Kidney epithelial cell (primary cell): ENCODE measurements at regions not wholly inside any gene's neighbourhood (a gene's known extent, or its start where the extent isn't known, plus 50 kb on each side); places are given as distances from the start of the nearest gene placed in this dataset.

Experiments used
- DNase-seq: peaks from one replicate; pipeline ENCODE4 v3.0.0-alpha.2; 2010; ENCODE audit warnings: low read depth
- H3K27me3 ChIP-seq: 2 replicates; pipeline ENCODE4 v1.6.0; 2011; ENCODE audit warnings: low read length; ENCODE audit not compliant: control insufficient read depth, insufficient read depth
- H3K36me3 ChIP-seq: 2 replicates; pipeline ENCODE4 v1.5.1; 2011; ENCODE audit warnings: low read length; ENCODE audit not compliant: control insufficient read depth, insufficient read depth
- H3K4me3 ChIP-seq: 2 replicates; pipeline ENCODE4 v1.5.1; 2011; ENCODE audit warnings: low read depth, mild to moderate bottlenecking, control low read depth, low read length
- TF ChIP-seq, protein P1 (sequence below): IDR thresholded peaks from 2 replicates; pipeline ENCODE4 v1.5.1; 2011; ENCODE audit warnings: mild to moderate bottlenecking, moderate library complexity, low read length, control low read depth, inconsistent platforms; ENCODE audit not compliant: insufficient read depth, poor library complexity, severe bottlenecking

DNA sequence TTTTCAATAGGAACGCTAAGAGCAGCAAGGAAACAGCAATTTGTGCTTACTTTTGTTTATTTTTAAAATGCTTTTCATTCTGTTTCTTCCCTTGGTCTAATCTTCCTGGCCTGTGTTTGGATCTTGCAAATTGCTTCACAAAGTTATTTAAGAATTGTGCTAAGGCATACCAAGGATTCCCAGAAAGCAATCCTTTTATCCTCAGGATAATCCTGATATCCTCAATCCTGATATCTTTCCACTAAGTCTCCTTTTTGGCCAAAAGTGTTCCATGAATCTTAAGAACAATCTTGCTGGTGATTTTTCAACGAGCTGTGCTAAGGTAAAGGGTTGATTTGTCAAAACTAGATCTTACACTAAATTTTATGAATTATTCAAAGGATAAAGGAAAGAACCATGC lies 1577.9 kb downstream of the PLA2G4A start:
- TF ChIP-seq, protein P1, sequence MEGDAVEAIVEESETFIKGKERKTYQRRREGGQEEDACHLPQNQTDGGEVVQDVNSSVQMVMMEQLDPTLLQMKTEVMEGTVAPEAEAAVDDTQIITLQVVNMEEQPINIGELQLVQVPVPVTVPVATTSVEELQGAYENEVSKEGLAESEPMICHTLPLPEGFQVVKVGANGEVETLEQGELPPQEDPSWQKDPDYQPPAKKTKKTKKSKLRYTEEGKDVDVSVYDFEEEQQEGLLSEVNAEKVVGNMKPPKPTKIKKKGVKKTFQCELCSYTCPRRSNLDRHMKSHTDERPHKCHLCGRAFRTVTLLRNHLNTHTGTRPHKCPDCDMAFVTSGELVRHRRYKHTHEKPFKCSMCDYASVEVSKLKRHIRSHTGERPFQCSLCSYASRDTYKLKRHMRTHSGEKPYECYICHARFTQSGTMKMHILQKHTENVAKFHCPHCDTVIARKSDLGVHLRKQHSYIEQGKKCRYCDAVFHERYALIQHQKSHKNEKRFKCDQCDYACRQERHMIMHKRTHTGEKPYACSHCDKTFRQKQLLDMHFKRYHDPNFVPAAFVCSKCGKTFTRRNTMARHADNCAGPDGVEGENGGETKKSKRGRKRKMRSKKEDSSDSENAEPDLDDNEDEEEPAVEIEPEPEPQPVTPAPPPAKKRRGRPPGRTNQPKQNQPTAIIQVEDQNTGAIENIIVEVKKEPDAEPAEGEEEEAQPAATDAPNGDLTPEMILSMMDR, result no peak
- Histone ChIP-seq H3K27me3 (no peaks in the 10 kb centered on the region), H3K36me3 (no peaks in the 10 kb centered on the region), H3K4me3 (no peak overlapping the region)
- no peak for DNase-seq

DNA sequence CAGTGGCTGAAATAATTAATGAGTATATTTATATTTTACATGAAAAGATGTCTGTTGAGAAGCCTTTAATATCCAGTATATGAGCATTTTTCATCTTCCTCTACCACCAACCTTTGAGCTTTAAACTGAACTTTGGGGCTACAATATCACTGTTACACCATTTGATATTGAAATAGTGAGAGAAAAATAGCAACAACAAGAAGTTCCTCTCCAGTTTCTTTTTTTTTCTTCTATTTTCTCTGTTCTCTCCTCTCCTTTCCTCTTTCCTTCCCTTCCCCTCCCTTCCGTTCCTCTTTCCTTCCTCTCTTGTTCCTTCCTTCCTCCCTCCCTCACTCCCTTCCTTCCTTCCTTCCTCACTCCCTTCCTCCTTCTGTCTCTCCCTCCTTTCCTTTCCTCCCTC lies 1591.4 kb downstream of the PLA2G4A start:
- no peak overlapping the region for H3K4me3 ChIP-seq
- H3K27me3 ChIP-seq, result no peaks in the 10 kb centered on the region
- DNase-seq, result no peak
- no peaks in the 10 kb centered on the region for H3K36me3 ChIP-seq
- TF ChIP-seq, protein P1, result no peak

DNA sequence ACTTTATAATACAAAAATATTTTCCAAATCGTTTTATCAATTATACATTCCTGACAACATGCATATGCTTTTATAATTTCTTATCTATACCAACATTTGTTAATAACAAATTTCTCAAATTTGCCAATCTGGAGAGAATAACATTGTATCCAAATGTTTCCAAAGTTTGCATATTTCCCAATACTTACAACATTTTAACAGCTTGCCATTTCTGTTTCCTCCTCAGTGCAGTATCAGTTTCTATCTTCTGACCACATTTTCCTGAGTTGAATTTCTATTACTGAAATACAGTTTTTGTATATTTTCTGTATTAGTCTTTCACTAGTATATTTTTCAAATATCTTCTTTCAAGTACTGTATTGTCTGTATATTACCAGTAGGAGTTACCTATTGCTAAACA lies 1594.3 kb downstream of the PLA2G4A start:
- no peaks in the 10 kb centered on the region for H3K27me3 ChIP-seq
- no peaks in the 10 kb centered on the region for H3K36me3 ChIP-seq
- H3K4me3 ChIP-seq, result no peak overlapping the region
- TF ChIP-seq, protein P1, result no peak
- no peak for DNase-seq

DNA sequence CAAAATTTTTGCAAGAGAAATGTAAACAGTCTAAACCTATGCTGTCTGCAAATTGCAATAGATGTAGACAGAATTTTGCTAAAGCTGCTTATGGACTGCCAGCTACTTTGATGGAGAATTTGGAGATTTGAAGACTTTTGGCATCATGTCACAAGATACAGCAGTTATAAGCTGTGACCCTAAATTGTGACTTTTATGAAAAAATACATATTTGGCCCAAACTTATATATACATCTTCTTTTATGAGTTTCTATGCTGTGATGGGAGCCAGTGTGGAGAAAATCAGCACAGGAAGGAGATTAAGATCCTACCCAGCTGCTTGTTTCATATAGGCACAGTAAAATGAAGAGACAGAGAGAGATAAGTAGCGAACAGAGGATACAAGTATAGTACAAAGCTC lies 1595.4 kb downstream of the PLA2G4A start:
- H3K36me3 ChIP-seq, result no peaks in the 10 kb centered on the region
- no peak overlapping the region for H3K4me3 ChIP-seq
- TF ChIP-seq, protein P1, result no peak

DNA sequence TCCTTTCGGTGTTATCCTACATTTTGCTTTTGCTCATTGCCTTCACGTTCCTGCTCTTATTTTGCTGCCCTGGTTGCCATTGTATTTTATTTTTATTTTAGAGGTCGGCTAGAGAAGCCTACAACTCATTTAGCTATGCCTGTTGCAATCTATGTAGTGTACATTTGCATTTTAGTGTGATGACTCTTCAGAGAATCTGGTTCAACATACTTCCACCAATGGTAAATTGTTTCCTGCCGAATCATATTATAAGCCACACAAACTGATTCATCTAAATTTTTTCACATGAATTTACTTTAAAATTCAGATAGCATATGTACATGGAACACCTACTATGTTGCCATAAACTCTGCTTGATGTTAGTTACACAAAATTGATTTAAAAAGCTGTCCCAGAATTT lies 1596.9 kb downstream of the PLA2G4A start:
- DNase-seq, result no peak
- Histone ChIP-seq H3K27me3 (no peaks in the 10 kb centered on the region), H3K4me3 (no peak overlapping the region), H3K36me3 (no peaks in the 10 kb centered on the region)
- TF ChIP-seq, protein P1, result no peak

More for the DNA sequence above, 1595.4 kb downstream of the PLA2G4A start:
- H3K27me3 ChIP-seq, result no peaks in the 10 kb centered on the region
- DNase-seq, result no peak

DNA sequence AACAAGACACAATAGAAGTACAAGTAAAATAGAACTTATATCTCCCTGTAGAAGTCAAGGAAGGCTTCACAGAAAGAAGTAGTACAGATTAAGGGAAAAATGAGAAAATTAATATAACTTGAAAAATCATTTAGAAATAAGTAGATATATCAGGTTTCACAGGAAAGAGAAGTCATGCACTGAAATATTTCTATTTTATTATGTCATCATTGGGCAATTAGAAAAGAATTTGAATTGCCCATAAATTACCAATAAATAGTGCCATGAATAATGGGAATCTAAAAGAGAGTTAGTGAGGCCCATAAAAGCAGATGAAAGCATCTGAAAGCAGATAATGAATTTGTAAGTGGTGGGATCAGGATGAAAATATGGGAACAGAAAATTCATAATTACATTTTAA lies 1597.8 kb downstream of the PLA2G4A start:
- Histone ChIP-seq H3K36me3 (no peaks in the 10 kb centered on the region), H3K4me3 (no peak overlapping the region), H3K27me3 (no peaks in the 10 kb centered on the region)
- TF ChIP-seq, protein P1, result no peak
- DNase-seq, result no peak
